OCI-LY3 (cell line): ENCODE measurements at regions not wholly inside any gene's neighbourhood (a gene's known extent, or its start where the extent isn't known, plus 50 kb on each side); places are given as distances from the start of the nearest gene placed in this dataset.
"Not testable (repeated sequence)": the region's sequence is repeated elsewhere in the genome, so short reads cannot be mapped to it uniquely, and the experiment has no call there.

Experiments used
- EZH2phosphoT487 ChIP-seq: fragments of 200-600 bp; shearing (Covaris generic); IDR thresholded peaks from 2 replicates; pipeline ENCODE4 v1.6.1; 2018; ENCODE audit warnings: antibody characterized with exemption, mixed run types, low read depth
- TF ChIP-seq, protein P1 (sequence below): fragments of 200-600, 300-600 bp; sonication (generic); IDR thresholded peaks from 2 replicates; pipeline ENCODE4 v1.5.1; 2014; ENCODE audit warnings: antibody characterized with exemption, low read length, low read depth

DNA sequence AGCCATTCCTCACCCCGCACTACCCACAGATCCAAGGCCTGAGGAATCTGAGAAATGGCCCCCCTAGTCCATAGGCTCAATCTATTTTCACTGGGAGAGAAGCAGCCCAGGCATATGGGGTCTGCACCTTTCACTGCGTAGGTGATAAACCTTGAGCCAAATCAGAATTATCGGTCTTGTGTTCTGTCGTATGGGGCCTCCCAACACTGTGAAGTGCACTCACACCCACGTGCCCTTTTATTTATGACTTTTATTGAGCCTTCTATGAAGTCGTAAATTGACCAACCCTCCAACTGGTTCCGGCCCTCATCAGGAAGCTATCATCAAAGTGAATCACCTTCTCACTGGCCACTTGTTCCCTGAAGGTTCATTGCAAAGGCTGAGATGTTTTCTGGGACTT lies 259.3 kb downstream of the NPIPA7 start:
- TF ChIP-seq, protein P1, sequence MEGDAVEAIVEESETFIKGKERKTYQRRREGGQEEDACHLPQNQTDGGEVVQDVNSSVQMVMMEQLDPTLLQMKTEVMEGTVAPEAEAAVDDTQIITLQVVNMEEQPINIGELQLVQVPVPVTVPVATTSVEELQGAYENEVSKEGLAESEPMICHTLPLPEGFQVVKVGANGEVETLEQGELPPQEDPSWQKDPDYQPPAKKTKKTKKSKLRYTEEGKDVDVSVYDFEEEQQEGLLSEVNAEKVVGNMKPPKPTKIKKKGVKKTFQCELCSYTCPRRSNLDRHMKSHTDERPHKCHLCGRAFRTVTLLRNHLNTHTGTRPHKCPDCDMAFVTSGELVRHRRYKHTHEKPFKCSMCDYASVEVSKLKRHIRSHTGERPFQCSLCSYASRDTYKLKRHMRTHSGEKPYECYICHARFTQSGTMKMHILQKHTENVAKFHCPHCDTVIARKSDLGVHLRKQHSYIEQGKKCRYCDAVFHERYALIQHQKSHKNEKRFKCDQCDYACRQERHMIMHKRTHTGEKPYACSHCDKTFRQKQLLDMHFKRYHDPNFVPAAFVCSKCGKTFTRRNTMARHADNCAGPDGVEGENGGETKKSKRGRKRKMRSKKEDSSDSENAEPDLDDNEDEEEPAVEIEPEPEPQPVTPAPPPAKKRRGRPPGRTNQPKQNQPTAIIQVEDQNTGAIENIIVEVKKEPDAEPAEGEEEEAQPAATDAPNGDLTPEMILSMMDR = not testable (repeated sequence)
- not testable (repeated sequence) for TF ChIP-seq EZH2phosphoT487
